GM06990 (cell line): ENCODE measurements at regions not wholly inside any gene's neighbourhood (a gene's known extent, or its start where the extent isn't known, plus 50 kb on each side); places are given as distances from the start of the nearest gene placed in this dataset.
A peak's percentile ranks its signal among the peaks of the same experiment; 100 is the strongest.

ENCODE experiments used
- DNase-seq: peaks from one replicate; pipeline ENCODE4 v3.0.0-alpha.2; 2011; ENCODE audit not compliant: insufficient read length; ENCODE audit errors: extremely low read depth
- H3K27me3 ChIP-seq: replicated peaks from 2 replicates; pipeline ENCODE4 v1.6.0; 2011; ENCODE audit warnings: low read length; ENCODE audit not compliant: control insufficient read depth, insufficient read depth
- H3K36me3 ChIP-seq: 2 replicates; pipeline ENCODE4 v1.5.1; 2011; ENCODE audit warnings: low read length; ENCODE audit not compliant: control insufficient read depth, insufficient read depth
- H3K4me3 ChIP-seq: replicated peaks from 2 replicates; pipeline ENCODE4 v1.5.1; 2011; ENCODE audit warnings: low read depth, mild to moderate bottlenecking, control low read depth, low read length
- TF ChIP-seq, protein P1 (sequence below): IDR thresholded peaks from 2 replicates; pipeline ENCODE4 v1.5.1; 2011; ENCODE audit warnings: low read length, control low read depth, mild to moderate bottlenecking, inconsistent platforms; ENCODE audit not compliant: insufficient read depth, poor library complexity, severe bottlenecking

DNA sequence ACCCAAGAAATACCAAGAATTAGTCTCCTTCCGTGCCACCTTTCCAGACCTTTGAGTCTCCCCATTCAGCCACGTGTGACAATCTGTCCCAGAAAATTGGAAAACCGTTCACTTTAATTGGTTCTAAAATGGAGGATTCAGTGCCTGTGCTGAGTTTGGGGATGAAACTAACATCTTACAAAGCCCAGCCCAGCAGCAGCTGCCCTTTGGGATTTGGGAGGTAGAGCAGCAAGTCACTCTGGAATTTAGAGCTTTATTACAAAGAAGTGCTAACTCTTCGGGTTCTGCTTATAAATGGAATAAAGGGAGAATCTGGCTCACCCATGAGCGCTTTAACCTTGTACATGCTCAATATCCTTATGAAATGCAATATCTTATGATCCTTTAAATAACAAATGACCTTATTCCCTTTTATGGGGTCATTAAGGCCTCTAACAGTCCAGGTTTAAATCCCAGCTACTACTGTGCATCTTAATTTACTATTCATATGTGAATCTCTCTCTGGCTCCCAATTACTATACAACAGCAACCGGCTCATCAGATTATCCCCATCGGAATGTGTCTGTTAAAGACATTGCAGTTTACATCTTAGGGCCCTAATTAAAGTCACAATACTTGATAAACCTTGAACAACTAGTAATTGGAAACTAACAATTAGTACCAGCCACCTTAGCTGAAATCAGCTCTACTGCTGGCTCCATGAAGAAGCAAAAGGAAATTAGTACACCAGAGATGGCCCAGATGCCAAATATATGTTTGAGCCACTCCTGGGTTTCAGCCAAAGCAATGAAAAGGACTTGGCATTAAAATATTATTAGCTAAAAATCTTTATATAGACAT, 271.8 kb upstream of the SMARCA2 start:
- TF ChIP-seq, protein P1, sequence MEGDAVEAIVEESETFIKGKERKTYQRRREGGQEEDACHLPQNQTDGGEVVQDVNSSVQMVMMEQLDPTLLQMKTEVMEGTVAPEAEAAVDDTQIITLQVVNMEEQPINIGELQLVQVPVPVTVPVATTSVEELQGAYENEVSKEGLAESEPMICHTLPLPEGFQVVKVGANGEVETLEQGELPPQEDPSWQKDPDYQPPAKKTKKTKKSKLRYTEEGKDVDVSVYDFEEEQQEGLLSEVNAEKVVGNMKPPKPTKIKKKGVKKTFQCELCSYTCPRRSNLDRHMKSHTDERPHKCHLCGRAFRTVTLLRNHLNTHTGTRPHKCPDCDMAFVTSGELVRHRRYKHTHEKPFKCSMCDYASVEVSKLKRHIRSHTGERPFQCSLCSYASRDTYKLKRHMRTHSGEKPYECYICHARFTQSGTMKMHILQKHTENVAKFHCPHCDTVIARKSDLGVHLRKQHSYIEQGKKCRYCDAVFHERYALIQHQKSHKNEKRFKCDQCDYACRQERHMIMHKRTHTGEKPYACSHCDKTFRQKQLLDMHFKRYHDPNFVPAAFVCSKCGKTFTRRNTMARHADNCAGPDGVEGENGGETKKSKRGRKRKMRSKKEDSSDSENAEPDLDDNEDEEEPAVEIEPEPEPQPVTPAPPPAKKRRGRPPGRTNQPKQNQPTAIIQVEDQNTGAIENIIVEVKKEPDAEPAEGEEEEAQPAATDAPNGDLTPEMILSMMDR = no peak
- DNase-seq = no peak
- Histone ChIP-seq H3K36me3 (no peaks in the 10 kb centered on the region), H3K4me3 (no peak overlapping the region), H3K27me3 (no peaks in the 10 kb centered on the region)

DNA sequence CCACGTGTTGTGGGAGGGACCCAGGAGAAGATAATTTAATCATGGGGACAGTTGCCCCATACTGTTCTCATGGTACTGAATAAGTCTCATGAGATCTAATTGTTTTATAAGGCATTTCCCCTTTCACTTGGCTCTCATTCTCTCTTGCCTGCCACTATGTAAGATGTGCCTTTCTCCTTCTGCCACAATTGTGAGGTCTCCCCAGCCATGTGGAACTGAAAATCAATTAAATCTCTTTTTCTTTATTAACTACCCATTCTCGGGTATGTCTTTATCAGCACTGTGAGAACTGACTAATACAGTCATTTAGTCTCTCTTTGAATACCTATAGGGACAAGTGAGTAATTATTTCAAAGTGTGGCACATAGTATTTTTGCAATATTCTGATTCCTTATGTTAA, 269.2 kb upstream of the SMARCA2 start:
- TF ChIP-seq, protein P1 = no peak
- no peaks in the 10 kb centered on the region for H3K36me3 ChIP-seq
- H3K27me3 ChIP-seq = no peaks in the 10 kb centered on the region
- DNase-seq = no peak
- no peak overlapping the region for H3K4me3 ChIP-seq

DNA sequence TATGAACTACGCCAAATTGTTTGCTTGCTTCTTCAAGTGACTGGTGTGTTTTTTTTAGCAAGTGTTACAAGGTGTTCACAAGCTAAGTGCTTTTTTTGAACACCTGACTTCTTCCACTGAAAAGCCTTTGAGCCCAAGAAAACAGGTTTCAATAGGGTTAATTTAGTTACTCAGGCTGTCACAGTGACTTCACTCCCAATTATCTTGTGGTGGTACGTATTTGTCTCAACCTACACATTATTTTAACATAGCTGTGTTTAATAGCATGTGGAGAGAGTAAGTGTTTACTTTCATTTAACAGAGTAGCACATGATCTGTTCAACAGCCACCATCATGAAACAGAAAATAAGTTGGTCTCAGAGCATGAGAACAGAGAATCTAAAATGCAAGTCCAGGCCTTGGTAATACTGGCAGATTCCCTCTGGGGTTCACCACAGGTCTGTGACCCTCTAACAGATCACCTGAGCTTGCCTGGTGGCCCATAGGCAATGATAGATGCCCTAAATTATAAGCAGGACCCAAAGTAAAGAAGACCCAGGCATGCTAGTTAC, 267.7 kb upstream of the SMARCA2 start:
- Histone ChIP-seq H3K36me3 (no peaks in the 10 kb centered on the region), H3K4me3 (no peak overlapping the region), H3K27me3 (no peaks in the 10 kb centered on the region)
- DNase-seq = no peak
- TF ChIP-seq, protein P1 = no peak

DNA sequence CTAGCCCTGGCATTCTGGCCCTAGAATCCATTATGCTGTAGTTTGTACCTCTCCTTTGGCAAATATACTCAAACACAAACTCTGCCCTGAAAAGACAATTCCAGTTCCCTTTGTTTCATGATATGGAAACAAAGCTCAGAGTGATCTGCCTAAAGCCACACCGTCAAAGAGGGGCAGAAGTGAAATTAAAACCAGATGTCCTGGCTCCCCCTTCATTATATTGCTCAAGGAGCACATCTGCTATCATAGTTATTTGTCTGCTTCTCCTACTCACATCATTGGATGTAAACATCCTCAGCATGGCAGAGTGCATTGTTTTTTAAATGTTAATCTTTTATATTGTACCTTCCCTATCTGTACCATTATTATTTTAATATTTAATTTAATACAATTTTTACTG, 266.7 kb upstream of the SMARCA2 start:
- no peaks in the 10 kb centered on the region for H3K27me3 ChIP-seq
- TF ChIP-seq, protein P1 = no peak
- H3K4me3 ChIP-seq = no peak overlapping the region
- no peak for DNase-seq
- H3K36me3 ChIP-seq = no peaks in the 10 kb centered on the region

DNA sequence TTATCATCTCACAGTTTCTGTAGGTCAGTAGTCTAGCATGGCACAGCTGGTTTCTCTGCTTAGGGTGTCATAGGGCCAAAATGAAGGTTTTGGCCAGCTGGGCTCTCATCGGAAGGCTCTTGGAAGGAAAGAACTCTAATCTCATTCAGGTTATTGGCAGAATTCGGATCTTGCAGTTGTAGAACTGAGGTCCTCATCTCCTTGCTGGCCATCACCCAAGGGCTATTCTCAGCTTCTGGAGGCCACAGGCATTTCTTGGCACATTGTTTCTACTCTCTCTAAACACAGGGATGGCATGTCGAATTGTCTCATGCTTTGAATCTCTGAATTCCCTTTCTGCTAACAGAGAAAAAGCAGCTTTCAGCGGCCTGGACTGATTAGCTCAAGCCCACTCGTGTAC, 258.0 kb upstream of the SMARCA2 start:
- DNase-seq = no peak
- Histone ChIP-seq H3K4me3 (no peak overlapping the region), H3K36me3 (no peaks in the 10 kb centered on the region), H3K27me3 (no peaks in the 10 kb centered on the region)
- TF ChIP-seq, protein P1 = no peak

DNA sequence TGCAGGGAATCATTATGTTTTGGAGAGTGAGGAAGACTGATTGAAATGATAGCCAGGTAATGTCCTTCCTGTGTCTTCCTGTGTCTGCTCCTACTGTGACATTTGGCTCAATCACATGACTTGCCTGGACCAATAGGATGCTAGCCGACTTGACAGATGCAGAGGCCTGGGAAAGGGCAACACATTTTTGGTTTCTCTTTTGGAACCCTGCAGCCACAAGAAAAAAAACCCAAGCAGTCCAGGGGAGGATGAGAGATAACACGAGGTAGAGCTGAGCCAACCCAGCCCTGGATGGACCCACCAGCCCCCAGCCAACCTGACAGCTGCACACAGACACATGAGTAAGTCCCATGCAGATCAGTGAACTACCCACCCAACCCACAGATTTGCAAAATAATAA, 256.1 kb upstream of the SMARCA2 start:
- no peaks in the 10 kb centered on the region for H3K27me3 ChIP-seq
- peak overlapping the region; percentile 63 for H3K4me3 ChIP-seq
- TF ChIP-seq, protein P1 = no peak
- peak; percentile 79 for DNase-seq
- no peaks in the 10 kb centered on the region for H3K36me3 ChIP-seq
